ENCODE measurements at regions not wholly inside any gene's neighbourhood (a gene's known extent, or its start where the extent isn't known, plus 50 kb on each side); places are given as distances from the start of the nearest gene placed in this dataset.

DNA sequence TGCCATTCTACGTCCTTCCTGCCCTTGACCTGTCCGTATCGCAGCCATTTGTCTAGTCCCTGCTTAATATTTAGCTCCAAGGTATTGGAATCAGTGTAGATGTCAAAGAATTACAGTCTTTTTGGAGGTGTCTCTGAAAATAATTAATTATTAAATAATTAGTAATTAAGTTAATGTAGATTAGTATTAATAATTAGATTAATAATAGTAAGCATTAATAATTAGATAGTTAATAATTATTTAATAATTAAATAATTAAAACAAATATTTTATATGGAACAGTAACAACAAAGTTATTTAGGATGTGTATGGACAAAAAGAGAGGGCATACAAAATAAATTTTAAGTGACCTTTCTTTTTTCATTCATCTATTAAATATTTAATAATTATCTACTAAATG, 639.6 kb downstream of the AACS start:
- H3K4me3 ChIP-seq (replicated peaks; ENCODE audit: insufficient read depth, low read length) = no peak overlapping the region
- H3K27me3 ChIP-seq (ENCODE audit: insufficient read depth, poor library complexity, severe bottlenecking) = no peaks in the 10 kb centered on the region
- no peak for DNase-seq (ENCODE audit: low read depth in 1 of 2, low spot score in 1 of 2)
- TF ChIP-seq GABPA (IDR thresholded peaks at IDR 0.05; ENCODE audit: low read depth) (no peak), POLR2AphosphoS5 (IDR thresholded peaks at IDR 0.05; ENCODE audit: low read depth) (no peak), SPI1 (IDR thresholded peaks at IDR 0.05; ENCODE audit: borderline replicate concordance, low read depth) (no peak)
- TF ChIP-seq, protein P1, sequence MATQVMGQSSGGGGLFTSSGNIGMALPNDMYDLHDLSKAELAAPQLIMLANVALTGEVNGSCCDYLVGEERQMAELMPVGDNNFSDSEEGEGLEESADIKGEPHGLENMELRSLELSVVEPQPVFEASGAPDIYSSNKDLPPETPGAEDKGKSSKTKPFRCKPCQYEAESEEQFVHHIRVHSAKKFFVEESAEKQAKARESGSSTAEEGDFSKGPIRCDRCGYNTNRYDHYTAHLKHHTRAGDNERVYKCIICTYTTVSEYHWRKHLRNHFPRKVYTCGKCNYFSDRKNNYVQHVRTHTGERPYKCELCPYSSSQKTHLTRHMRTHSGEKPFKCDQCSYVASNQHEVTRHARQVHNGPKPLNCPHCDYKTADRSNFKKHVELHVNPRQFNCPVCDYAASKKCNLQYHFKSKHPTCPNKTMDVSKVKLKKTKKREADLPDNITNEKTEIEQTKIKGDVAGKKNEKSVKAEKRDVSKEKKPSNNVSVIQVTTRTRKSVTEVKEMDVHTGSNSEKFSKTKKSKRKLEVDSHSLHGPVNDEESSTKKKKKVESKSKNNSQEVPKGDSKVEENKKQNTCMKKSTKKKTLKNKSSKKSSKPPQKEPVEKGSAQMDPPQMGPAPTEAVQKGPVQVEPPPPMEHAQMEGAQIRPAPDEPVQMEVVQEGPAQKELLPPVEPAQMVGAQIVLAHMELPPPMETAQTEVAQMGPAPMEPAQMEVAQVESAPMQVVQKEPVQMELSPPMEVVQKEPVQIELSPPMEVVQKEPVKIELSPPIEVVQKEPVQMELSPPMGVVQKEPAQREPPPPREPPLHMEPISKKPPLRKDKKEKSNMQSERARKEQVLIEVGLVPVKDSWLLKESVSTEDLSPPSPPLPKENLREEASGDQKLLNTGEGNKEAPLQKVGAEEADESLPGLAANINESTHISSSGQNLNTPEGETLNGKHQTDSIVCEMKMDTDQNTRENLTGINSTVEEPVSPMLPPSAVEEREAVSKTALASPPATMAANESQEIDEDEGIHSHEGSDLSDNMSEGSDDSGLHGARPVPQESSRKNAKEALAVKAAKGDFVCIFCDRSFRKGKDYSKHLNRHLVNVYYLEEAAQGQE (IDR thresholded peaks at IDR 0.05; ENCODE audit: insufficient replicate concordance, low read depth) = no peak
- TF ChIP-seq, protein P2, sequence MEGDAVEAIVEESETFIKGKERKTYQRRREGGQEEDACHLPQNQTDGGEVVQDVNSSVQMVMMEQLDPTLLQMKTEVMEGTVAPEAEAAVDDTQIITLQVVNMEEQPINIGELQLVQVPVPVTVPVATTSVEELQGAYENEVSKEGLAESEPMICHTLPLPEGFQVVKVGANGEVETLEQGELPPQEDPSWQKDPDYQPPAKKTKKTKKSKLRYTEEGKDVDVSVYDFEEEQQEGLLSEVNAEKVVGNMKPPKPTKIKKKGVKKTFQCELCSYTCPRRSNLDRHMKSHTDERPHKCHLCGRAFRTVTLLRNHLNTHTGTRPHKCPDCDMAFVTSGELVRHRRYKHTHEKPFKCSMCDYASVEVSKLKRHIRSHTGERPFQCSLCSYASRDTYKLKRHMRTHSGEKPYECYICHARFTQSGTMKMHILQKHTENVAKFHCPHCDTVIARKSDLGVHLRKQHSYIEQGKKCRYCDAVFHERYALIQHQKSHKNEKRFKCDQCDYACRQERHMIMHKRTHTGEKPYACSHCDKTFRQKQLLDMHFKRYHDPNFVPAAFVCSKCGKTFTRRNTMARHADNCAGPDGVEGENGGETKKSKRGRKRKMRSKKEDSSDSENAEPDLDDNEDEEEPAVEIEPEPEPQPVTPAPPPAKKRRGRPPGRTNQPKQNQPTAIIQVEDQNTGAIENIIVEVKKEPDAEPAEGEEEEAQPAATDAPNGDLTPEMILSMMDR (IDR thresholded peaks at IDR 0.05; ENCODE audit: insufficient read depth, low read length) = no peak
- no peak overlapping the region for H3K27ac ChIP-seq (replicated peaks)

- no peak for DNase-seq (ENCODE audit: low read depth in 1 of 2, low spot score in 1 of 2)
- H3K4me3 ChIP-seq (replicated peaks; ENCODE audit: insufficient read depth, low read length) = no peak overlapping the region
- H3K27ac ChIP-seq (replicated peaks) = no peak overlapping the region
- no peaks in the 10 kb centered on the region for H3K27me3 ChIP-seq (ENCODE audit: insufficient read depth, poor library complexity, severe bottlenecking)
- TF ChIP-seq GABPA (IDR thresholded peaks at IDR 0.05; ENCODE audit: low read depth) = no peak
- TF ChIP-seq POLR2AphosphoS5 (IDR thresholded peaks at IDR 0.05; ENCODE audit: low read depth) = no peak
- TF ChIP-seq, protein P1 (IDR thresholded peaks at IDR 0.05; ENCODE audit: insufficient replicate concordance, low read depth) = no peak
- TF ChIP-seq SPI1 (IDR thresholded peaks at IDR 0.05; ENCODE audit: borderline replicate concordance, low read depth) = no peak
- TF ChIP-seq, protein P2 (IDR thresholded peaks at IDR 0.05; ENCODE audit: insufficient read depth, low read length) = no peak
These were observed 655.7 kb downstream of the AACS start for GRCh38 chr12:125720961-125721360.

GRCh38 chr12:125734137-125734536, 668.9 kb downstream of the AACS start:
- DNase-seq (ENCODE audit: low read depth in 1 of 2, low spot score in 1 of 2) = no peak
- Histone ChIP-seq H3K4me3 (replicated peaks; ENCODE audit: insufficient read depth, low read length) (no peak overlapping the region), H3K27ac (replicated peaks) (no peak overlapping the region), H3K27me3 (ENCODE audit: insufficient read depth, poor library complexity, severe bottlenecking) (no peaks in the 10 kb centered on the region)
- TF ChIP-seq GABPA (IDR thresholded peaks at IDR 0.05; ENCODE audit: low read depth) = no peak
- TF ChIP-seq, protein P2 (IDR thresholded peaks at IDR 0.05; ENCODE audit: insufficient read depth, low read length) = no peak
- TF ChIP-seq POLR2AphosphoS5 (IDR thresholded peaks at IDR 0.05; ENCODE audit: low read depth) = no peak
- TF ChIP-seq SPI1 (IDR thresholded peaks at IDR 0.05; ENCODE audit: borderline replicate concordance, low read depth) = no peak

GRCh38 chr12:125738211-125738610, 673.0 kb downstream of the AACS start:
- no peak for DNase-seq (ENCODE audit: low read depth in 1 of 2, low spot score in 1 of 2)
- no peak overlapping the region for H3K27ac ChIP-seq (replicated peaks)
- no peaks in the 10 kb centered on the region for H3K27me3 ChIP-seq (ENCODE audit: insufficient read depth, poor library complexity, severe bottlenecking)
- H3K4me3 ChIP-seq (replicated peaks; ENCODE audit: insufficient read depth, low read length) = no peak overlapping the region
- no peak for TF ChIP-seq SPI1 (IDR thresholded peaks at IDR 0.05; ENCODE audit: borderline replicate concordance, low read depth)
- TF ChIP-seq, protein P1 (IDR thresholded peaks at IDR 0.05; ENCODE audit: insufficient replicate concordance, low read depth) = no peak
- TF ChIP-seq, protein P2 (IDR thresholded peaks at IDR 0.05; ENCODE audit: insufficient read depth, low read length) = no peak
- TF ChIP-seq POLR2AphosphoS5 (IDR thresholded peaks at IDR 0.05; ENCODE audit: low read depth) = no peak
- no peak for TF ChIP-seq GABPA (IDR thresholded peaks at IDR 0.05; ENCODE audit: low read depth)

Measured in HL-60 (cell line).